GM18909 (cell line): ENCODE measurements at regions not wholly inside any gene's neighbourhood (a gene's known extent, or its start where the extent isn't known, plus 50 kb on each side); places are given as distances from the start of the nearest gene placed in this dataset.

Experiments used
- ATAC-seq: cut with Tn5 transposase; IDR thresholded peaks from one replicate; pipeline ENCODE4 v1.9.1; 2021; ENCODE audit warnings: mild to moderate bottlenecking; ENCODE audit not compliant: unreplicated experiment, poor library complexity

DNA sequence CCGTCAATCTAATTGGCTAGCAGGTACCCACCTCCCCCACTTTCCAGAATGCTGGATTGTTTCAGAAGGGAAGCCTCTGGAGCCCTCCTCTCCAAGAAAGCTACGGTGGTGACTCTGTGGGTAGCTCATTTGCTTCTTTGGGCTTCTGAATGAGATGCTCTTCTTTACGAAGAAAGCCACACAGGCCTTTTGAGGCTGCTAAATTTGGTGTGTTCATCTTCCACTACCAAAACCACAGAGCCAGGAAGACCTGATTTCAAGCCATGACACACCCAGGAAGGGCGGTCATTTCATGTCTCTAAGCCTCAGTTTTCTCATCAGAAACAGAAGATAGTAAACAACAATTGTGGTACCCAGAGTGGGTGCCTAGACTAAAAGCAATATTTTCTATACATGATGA lies 901.2 kb downstream of the KCNMA1 start:
- ATAC-seq: no peak

DNA sequence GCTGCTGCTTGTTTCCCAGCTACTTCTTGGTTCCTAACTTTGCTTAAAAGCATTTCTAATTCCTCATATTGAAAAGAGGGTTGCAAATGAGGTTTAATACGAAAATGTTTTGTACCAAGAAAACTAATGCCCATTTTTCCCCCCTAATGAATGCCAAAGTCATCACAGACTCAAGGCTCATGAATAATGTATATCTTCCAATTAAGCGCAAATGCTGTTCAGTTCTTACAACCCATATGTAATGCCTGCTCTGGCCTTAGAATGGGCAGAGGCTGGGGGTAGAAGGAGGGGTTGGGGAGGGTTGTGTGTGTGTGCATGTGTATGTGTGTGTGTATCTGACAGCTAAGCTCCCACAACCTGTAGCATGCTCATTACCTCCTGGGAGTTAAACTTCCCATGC lies 901.7 kb downstream of the KCNMA1 start:
- ATAC-seq: no peak

DNA sequence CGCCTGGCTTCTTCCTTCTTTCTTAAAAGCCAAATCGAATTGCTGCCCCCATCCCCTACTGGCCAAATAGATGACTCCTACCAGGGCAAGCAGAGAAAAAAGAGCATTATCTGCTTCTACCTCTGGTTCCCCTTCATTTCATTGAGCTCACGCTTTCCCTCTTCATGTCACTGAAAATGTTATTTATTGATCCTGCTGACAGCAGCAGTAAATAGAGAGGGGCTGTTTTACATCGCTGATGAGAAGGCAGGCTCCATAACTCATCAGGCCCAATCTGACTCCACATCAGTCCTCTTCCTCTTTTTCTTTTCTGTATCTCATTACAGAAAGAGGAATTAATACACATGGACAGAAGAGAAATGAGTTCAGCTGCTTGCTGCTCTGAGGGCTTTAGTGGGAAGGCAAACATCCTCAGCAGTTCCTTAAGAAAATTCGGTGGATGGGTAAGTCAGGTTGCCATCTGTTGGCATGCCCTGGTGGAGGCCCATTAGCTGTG lies 904.1 kb downstream of the KCNMA1 start:
- no peak for ATAC-seq

DNA sequence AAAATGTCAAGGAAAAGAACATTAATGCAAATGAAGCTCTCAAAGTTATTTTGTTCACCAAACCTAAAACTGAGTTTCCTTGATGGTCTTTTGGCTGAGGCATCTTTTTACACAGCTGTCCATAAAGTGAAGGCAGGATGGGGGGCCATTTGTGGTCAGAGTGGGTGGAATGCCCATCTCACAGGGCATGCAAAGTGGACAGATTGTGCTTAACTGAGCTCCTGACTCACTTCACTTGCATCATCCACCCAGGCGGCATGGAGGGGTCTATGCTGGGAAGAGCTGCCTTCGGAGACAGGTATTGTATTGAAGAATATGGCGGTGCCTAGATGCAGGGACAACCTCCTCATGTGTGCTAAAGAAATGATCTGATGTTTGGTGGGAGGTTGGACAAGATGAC lies 905.3 kb downstream of the KCNMA1 start:
- no peak for ATAC-seq

DNA sequence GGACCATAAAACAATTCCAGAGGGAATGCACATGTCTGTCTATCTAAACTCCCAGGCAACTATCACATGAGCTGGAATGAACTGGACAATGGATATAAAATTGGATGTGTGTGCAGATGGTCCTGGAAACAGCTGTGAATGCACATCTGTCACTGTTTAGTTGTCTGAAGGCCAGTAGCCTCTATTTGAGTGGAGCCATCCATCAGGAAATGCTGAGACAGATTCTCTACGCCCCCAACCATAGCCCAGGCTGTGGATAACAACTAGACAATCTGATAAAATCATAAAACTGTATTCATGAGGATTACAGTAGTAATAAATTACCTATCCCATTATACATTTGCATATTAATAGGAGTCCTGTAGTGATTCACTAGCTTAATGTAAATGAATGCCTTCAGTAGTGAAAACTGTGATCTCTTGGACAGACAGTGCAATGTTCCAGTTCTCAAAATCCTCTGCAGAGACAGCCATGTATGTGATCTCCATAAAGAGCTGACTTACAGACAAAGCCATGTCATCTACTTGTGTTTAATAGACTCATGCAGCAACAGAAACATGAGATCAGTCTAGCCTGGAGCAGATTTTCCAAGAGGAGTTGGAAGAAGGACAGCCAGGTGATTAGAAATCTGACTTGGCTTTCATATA lies 907.6 kb downstream of the KCNMA1 start:
- ATAC-seq: no peak

DNA sequence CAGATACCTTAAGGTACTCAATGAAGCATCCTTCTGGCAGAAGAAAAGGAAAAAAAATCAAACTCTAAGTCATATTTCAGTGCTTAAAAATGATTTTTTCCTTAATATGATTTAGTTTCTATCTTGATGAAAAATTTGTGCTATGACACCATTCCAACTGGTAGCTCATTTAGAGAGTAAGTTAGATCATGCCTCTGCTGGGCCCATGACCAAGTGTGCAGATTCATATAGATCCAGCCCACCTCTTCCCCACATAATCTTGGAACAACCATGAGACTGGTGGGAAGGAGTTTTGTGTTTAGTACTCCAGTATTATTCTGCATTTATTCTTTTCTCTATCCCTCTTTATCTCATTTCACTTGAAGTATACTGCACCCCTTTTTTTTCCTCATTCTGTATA lies 908.3 kb downstream of the KCNMA1 start:
- ATAC-seq: no peak

DNA sequence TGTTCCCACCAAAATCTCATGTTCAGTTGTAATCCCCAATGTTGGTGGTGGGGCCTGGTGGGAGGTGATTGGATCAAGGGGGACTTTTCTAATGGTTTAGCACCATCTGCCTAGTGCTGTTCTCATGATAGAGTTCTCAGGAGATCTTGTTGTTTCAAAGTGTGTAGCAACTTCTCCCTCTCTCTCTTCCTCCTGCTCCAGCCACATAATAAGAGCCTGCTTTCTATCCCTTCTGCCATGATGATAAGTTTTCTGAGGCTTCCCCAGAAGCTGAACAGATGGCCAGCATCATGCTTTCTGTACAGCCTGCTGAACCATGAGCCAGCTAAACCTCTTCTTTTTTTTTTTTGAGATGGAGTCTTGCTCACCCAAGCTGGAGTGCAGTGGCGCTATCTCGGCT lies 910.6 kb downstream of the KCNMA1 start:
- no peak for ATAC-seq

DNA sequence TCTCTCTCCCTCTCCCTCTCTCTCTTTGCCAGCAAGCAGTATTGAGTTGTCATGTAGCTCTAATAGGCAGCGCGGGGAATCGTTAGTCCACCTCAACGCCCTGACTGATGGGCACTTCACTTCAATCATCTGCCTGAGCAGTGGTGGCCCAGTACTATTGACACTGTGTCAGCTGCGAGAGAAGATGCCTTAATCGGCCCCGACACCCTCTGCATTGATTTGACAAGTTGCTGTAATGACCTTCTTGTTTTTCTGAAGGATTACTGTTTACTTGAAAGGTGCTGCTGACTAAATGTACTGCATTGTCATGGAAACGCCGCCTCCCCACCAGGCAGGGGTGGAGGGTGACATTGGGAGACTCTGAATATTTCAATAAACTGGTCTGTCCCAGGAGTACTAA lies 913.8 kb downstream of the KCNMA1 start:
- no peak for ATAC-seq

DNA sequence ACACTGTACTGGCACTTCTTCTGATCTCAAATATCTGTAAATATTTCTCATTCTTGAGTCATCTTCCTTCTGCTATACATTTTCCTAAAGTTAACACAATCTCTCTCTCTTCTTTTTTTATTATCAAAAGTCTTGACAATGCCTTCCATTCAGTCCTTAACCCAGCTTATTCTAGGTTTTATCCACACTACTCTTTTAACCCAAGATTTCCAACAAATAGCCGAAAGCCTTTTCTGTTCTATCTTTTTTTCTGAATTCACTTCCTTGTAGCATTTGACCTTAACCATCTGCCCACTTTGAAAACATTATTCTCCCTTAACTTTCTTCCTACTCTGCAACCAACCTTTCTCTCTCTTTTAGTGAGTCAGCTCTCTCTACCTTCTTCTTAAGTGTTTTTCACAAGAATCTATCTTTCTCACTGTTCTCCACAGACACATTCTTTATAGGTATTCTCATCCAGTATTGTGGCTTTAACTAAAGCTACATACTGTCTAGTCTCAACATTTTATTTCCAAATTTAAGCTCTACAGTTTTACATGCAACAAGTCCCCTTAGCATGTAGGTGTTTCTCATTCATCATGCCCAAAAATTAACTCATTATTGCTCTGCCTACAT lies 915.6 kb downstream of the KCNMA1 start:
- ATAC-seq: no peak

DNA sequence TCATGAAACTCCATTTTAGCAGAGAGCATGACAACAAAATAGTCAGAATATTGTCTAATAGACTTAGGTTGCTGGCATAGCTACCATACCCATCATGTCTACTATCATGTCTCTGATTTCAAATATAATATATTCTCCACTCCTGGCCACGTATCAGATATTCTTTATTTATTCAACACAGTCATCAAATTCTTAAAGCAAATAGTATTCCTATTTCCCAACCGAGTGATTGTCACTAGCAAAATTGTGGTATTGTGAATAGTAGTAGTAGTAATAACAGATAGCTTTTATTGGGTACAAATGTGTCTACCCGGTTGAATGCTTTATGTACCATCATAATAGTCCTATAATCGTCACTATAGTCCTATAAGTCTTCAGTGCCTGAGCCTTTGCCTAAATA lies 918.6 kb downstream of the KCNMA1 start:
- no peak for ATAC-seq

DNA sequence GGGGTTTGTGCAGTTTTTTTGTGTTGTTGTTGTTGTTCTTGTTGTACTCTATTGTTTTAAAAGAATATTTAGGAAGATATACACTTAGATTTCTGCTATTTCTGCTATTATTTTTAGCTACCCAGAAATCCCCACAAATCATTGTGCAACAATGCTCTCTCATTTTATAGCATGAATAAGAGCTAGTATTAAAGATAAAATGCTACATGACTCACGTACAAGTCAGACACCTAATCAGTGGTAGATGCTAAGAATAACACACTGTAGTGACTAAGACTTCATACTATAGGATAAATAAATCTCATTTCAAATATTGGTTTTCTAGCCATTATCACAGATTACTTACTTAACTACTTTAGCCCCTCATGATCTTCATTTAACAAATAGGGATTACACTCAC lies 920.5 kb downstream of the KCNMA1 start:
- no peak for ATAC-seq

DNA sequence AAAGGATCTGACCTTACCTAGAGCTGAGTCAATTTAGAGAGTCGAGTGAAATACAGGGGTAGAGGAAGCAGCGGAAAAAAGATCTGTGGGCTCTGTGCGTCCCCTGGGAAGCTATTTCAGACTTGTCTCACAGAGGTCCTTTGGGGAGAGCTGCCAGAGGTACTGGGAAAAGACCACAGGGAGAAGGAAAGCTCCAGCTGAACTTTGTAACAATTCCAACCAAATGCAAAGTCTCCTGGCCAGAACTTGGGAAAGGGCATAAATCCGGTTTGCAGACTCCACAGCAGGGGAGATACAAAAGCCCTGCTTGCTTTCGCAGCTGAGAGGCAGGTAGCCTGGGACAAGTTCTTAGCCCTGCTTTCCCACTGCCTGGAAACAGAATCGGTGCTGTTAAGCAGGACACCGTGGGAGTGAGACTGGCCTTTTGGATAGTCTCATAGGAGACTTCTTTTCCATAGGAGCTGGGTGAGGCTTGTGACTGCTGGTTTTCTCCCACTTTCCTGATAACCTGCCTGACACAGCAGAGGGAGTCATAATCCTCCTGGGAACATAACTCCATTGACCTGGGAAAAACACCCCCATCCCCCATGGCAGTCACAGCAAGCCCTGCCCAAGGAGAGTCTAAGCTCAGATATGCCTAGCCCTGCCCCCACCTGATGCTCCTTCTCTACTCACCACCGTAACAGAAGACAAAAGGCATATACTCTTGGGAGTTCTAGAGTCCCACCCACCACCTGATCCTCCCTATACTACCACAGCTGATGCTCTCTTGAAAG lies 926.2 kb downstream of the KCNMA1 start:
- ATAC-seq: no peak

DNA sequence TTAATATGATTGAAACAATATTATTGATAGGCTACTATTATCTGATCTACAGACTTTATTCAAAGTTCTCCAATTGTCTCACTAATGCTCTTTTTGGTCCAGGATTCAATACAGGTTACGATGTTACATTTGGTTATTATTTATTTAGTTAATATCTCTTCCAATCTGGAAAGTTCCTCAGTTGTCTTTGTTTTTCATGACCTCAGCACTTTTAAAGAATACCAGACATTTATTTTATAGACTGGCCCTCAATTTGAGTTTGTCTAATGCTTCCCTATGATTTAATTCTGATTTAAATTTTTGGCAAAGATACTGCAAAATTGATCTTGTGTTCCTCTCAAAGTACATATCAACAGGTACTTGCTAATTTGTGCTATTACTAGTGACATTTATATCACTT lies 937.4 kb downstream of the KCNMA1 start:
- no peak for ATAC-seq

DNA sequence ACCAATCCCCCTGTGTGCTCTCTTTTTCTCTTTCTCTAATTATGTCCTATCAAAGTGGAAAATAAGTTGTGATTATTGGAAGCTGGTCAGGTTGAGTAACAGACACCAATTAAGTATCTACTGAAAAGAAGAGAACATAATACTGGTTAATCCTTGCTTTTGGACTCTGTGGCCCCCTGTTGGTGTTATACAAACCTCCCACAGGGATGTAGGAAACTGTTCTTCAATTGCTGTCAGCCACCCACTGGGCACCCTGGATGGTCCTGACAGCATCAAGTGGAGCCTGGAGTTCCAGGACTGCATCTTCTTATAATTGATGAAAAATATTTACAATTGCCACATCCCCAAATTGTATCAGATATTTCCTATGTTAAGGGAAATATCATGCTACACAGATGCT lies 939.7 kb downstream of the KCNMA1 start:
- no peak for ATAC-seq

DNA sequence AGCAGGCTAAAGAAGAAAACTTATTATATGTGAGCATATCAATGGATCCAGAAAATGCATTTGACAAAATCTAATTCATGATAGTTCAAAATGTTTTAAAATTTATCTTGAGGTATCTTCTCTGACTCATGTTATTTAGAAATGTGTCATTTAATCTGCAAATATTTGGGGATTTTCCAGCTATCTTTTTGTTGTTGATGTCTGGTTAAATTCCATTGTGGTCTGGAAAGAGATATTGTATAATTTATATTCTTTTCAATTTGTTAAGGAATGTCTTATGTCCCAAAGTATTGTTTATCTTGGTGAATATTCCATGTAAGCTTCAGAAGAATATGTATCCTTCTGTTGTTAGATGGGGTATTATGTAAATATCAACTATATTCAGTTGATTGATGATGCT lies 942.5 kb downstream of the KCNMA1 start:
- no peak for ATAC-seq

DNA sequence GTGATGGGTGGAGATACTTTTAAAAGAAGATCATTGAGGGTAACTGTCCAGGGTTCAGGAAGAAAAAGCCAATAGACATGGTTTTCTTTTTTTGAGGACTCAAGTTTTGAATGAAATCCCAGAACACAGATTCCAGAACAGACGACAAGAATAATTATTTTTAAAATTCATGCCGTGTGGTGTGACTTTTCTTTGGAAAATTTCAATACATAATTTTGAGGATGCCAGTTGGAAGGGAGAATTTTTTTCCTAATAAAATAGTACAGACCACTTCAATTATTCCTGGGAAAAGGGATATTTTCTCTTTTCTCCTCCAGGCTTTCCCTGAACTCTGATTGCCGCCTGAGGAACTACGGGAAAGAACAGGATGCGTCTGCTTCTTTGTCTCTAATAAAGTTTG lies 951.4 kb downstream of the KCNMA1 start:
- no peak for ATAC-seq

DNA sequence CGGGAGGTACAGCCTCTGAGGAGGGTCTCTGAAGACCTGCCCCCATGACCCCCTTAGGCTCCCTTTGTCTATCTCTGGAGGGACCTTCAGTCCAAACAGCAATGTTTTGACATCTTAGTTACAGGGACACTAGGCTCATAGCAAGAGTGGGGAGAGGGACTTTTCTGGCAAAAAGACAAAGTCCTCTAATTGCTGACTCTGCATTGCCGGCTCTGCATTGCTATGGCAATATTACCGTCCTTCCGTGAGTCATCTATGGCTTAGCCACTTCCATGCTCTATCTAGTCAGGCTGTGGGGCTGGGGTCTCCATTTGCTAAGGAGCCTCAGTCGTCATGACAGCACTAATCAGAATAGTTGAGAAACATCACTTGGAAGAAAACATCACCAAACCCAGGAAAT lies 952.6 kb downstream of the KCNMA1 start:
- ATAC-seq: no peak

DNA sequence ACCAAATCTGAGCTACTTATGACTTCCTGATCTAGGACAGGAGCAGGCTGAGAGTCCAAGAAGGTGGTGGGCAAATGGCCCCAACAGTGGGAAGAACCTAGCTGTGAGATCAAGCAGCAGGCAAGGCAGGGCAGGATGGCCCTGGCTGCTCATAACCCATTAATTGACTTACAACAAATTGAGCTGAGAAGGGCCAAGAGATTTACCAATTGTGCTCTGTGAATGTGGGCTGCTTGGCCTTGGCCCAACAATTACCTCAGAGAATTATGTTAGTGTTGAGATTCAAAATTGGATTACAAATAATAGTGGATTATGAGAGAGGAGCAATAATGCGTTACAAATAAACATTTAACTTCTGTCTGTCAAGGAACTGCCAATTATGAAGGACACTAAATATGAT lies 956.5 kb downstream of the KCNMA1 start:
- no peak for ATAC-seq

DNA sequence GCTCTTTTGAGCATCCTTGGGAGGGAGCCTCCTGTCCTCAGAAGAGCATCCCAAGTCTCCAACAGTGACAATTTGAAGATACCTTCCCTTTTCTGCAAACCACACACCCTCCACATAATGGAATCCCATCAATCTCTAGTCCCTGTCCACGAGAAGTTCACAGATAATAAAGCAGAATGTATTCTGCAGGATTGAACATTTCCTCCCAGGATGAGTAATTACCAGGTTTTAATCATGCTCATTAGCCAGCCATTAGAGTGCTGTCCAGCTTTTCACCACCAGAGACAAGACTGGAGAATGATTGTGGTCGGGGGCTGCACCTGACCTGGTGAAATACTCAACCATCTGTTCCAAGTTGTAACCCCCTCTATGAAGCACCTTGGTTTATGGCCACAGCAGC lies 958.6 kb downstream of the KCNMA1 start:
- ATAC-seq: no peak

DNA sequence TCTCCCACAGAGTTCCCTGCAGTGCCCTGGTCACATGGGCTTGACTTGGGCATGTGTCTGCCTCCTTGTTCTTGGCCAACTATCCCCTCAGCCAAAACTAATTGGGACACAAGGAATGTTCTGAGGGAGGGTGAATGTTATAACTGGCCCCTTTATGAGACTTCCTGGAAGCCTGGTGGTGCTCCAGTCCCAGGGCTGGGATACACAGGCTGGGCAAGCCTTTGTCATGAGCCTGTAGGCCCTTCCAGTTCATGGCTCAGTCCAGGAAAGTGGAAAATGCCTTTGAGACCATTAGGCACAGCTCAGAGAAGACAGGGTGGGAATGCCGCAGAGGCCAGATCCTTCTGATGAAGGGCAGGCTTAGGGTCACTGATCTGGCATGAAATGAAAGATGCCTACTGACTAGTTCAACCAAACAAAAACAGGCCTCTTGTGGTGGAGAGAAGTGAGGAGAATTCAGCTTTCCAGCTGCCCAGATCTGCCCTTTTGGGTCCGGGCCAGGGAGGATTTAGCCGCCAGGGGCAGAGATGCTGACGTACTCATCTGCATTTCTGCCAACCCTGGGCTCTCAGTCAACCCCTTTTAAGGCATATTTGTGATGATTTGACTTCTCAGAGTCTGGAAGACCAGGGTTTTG lies 961.5 kb downstream of the KCNMA1 start:
- ATAC-seq: no peak

DNA sequence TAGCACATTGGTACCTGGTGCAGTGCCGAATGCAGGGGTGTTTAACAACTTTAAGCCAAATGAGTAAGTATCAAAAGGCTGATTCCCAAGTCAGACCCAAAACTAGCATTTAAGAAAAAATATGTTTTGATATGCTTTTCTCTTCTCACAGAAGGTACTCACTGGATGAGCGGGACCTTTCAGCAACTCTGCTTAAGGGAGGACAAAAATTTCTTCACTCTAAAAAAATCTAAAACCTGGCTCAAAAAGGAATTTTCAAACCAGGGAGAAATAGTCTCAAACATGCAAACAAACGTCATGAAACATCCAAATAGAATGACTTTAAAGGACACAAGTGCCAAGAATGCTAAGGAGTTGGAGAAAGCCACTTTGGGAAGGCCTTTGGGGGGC lies 962.1 kb downstream of the KCNMA1 start:
- no peak for ATAC-seq
